HEK293 (cell line): ENCODE measurements at regions not wholly inside any gene's neighbourhood (a gene's known extent, or its start where the extent isn't known, plus 50 kb on each side); places are given as distances from the start of the nearest gene placed in this dataset.

ENCODE experiments used
- CTCF ChIA-PET: fragments of 350-600 bp; formaldehyde crosslinking; extraction: SDS; loops from one replicate; lab custom pipeline; 2021; ENCODE audit warnings: antibody characterized with exemption; lab: Yijun Ruan, JAX
- POLR2A ChIA-PET: fragments of 300-600 bp; formaldehyde crosslinking; extraction: SDS; loops from one replicate; lab custom pipeline; 2020; ENCODE audit warnings: antibody characterized with exemption, inconsistent platforms; lab: Yijun Ruan, JAX
- H3K27ac ChIP-seq: fragments of 200-500 bp; sonication (Bioruptor generic); 2 replicates; pipeline ENCODE4 v1.5.1; 2014; ENCODE audit warnings: low read depth, low read length, control low read depth, inconsistent platforms; ENCODE audit errors: extremely low read depth
- H3K36me3 ChIP-seq, 2 experiments: fragments of 200-500 bp in 1 of 2; sonication (Bioruptor generic) in 1 of 2; 1 replicate in 1 of 2; 2 replicates in 1 of 2; pipeline ENCODE4 v1.5.1; 2014 to 2017; ENCODE audit warnings: inconsistent platforms in 2 of 2, low read length in 2 of 2; ENCODE audit not compliant: control insufficient read depth in 2 of 2, insufficient read depth in 1 of 2
- H3K4me1 ChIP-seq: fragments of 200-500 bp; sonication (Bioruptor generic); 2 replicates; pipeline ENCODE4 v1.5.1; 2014; ENCODE audit warnings: mild to moderate bottlenecking, low read length, inconsistent platforms; ENCODE audit not compliant: control insufficient read depth, insufficient read depth
- H3K4me3 ChIP-seq: 2 replicates; pipeline ENCODE4 v1.5.1; 2011; ENCODE audit warnings: low read depth, mild to moderate bottlenecking, control low read depth, low read length, moderate library complexity
- H3K9me3 ChIP-seq: fragments of 200-500 bp; sonication (Bioruptor generic); 2 replicates; pipeline ENCODE4 v1.5.1; 2014; ENCODE audit warnings: low read depth, low read length, inconsistent platforms; ENCODE audit not compliant: control insufficient read depth, insufficient read depth
- BCL11B ChIP-seq: fragments of 450-650 bp; formaldehyde crosslinking; IDR thresholded peaks from 2 replicates; pipeline ENCODE4 v1.5.1; 2016; ENCODE audit warnings: low read depth, missing biosample characterization, missing genetic modification characterization
- GLIS1 ChIP-seq: fragments of 450-650 bp; formaldehyde crosslinking; IDR thresholded peaks from 2 replicates; pipeline ENCODE4 v1.5.1; 2016; ENCODE audit warnings: missing biosample characterization, missing genetic modification characterization
- HOXD13 ChIP-seq: sonication (generic); formaldehyde crosslinking; IDR thresholded peaks from 2 replicates; pipeline ENCODE4 v1.8.0; 2022; ENCODE audit warnings: missing genetic modification reagents, borderline replicate concordance
- KLF7 ChIP-seq: fragments of 450-650 bp; formaldehyde crosslinking; IDR thresholded peaks from 2 replicates; pipeline ENCODE4 v1.5.1; 2016; ENCODE audit warnings: missing biosample characterization, missing genetic modification characterization, borderline replicate concordance
- PRDM10 ChIP-seq: fragments of 450-650 bp; formaldehyde crosslinking; IDR thresholded peaks from 2 replicates; pipeline ENCODE4 v1.5.1; 2016; ENCODE audit warnings: missing biosample characterization, missing genetic modification characterization
- ZBTB48 ChIP-seq: fragments of 450-650 bp; formaldehyde crosslinking; IDR thresholded peaks from 2 replicates; pipeline ENCODE4 v1.5.1; 2016; ENCODE audit warnings: missing biosample characterization, missing genetic modification characterization
- ZNF121 ChIP-seq: fragments of 450-650 bp; formaldehyde crosslinking; IDR thresholded peaks from 2 replicates; pipeline ENCODE4 v1.5.1; 2016; ENCODE audit warnings: missing biosample characterization, missing genetic modification characterization
- ZNF184 ChIP-seq: fragments of 450-650 bp; IDR thresholded peaks from 2 replicates; pipeline ENCODE4 v1.5.1; 2018; ENCODE audit warnings: missing biosample characterization, mild to moderate bottlenecking, missing genetic modification characterization
- ZNF2 ChIP-seq: fragments of 450-650 bp; formaldehyde crosslinking; IDR thresholded peaks from 2 replicates; pipeline ENCODE4 v1.5.1; 2016; ENCODE audit warnings: missing biosample characterization, missing genetic modification characterization
- ZNF221 ChIP-seq: fragments of 450-650 bp; formaldehyde crosslinking; IDR thresholded peaks from 2 replicates; pipeline ENCODE4 v1.5.1; 2017; ENCODE audit warnings: missing biosample characterization, missing genetic modification characterization, borderline replicate concordance
- ZNF24 ChIP-seq: fragments of 450-650 bp; formaldehyde crosslinking; IDR thresholded peaks from 2 replicates; pipeline ENCODE4 v1.5.1; 2016; ENCODE audit warnings: missing biosample characterization, missing genetic modification characterization
- ZNF248 ChIP-seq: fragments of 450-650 bp; formaldehyde crosslinking; IDR thresholded peaks from 2 replicates; pipeline ENCODE4 v1.5.1; 2017; ENCODE audit warnings: missing biosample characterization, missing genetic modification characterization
- ZNF324 ChIP-seq: fragments of 450-650 bp; formaldehyde crosslinking; IDR thresholded peaks from 2 replicates; pipeline ENCODE4 v1.5.1; 2016; ENCODE audit warnings: missing biosample characterization, missing genetic modification characterization
- ZNF354C ChIP-seq: fragments of 450-650 bp; formaldehyde crosslinking; IDR thresholded peaks from 2 replicates; pipeline ENCODE4 v1.5.1; 2016; ENCODE audit warnings: missing biosample characterization, missing genetic modification characterization, low read depth, borderline replicate concordance
- ZNF391 ChIP-seq: fragments of 450-650 bp; formaldehyde crosslinking; IDR thresholded peaks from 2 replicates; pipeline ENCODE4 v1.5.1; 2016; ENCODE audit warnings: low read depth, missing biosample characterization, missing genetic modification characterization, borderline replicate concordance
- ZNF394 ChIP-seq: fragments of 450-650 bp; formaldehyde crosslinking; IDR thresholded peaks from 2 replicates; pipeline ENCODE4 v1.5.1; 2016; ENCODE audit warnings: missing biosample characterization, missing genetic modification characterization, mild to moderate bottlenecking, moderate library complexity, borderline replicate concordance
- ZNF548 ChIP-seq: fragments of 450-650 bp; formaldehyde crosslinking; IDR thresholded peaks from 2 replicates; pipeline ENCODE4 v1.5.1; 2016; ENCODE audit warnings: missing biosample characterization, missing genetic modification characterization
- ZNF549 ChIP-seq: fragments of 450-650 bp; IDR thresholded peaks from 2 replicates; pipeline ENCODE4 v1.5.1; 2018; ENCODE audit warnings: missing biosample characterization, missing genetic modification characterization, mild to moderate bottlenecking, inconsistent platforms, moderate library complexity
- ZNF555 ChIP-seq: fragments of 450-650 bp; formaldehyde crosslinking; conservative IDR thresholded peaks from 2 replicates; pipeline ENCODE4 v1.5.1; 2017; ENCODE audit warnings: missing biosample characterization, mild to moderate bottlenecking, missing genetic modification characterization, inconsistent platforms
- ZNF624 ChIP-seq: fragments of 450-650 bp; formaldehyde crosslinking; IDR thresholded peaks from 2 replicates; pipeline ENCODE4 v1.5.1; 2017; ENCODE audit warnings: missing biosample characterization, missing genetic modification characterization
- ZNF660 ChIP-seq: fragments of 450-650 bp; IDR thresholded peaks from 2 replicates; pipeline ENCODE4 v1.5.1; 2018; ENCODE audit warnings: missing biosample characterization, mild to moderate bottlenecking, missing genetic modification characterization
- ZNF701 ChIP-seq: fragments of 450-650 bp; formaldehyde crosslinking; IDR thresholded peaks from 2 replicates; pipeline ENCODE4 v1.5.1; 2016; ENCODE audit warnings: missing biosample characterization, missing genetic modification characterization
- ZNF76 ChIP-seq: fragments of 450-650 bp; formaldehyde crosslinking; IDR thresholded peaks from 2 replicates; pipeline ENCODE4; 2016; ENCODE audit warnings: low read depth, missing biosample characterization, missing genetic modification characterization, borderline replicate concordance
- ZNF776 ChIP-seq: fragments of 450-650 bp; formaldehyde crosslinking; IDR thresholded peaks from 2 replicates; pipeline ENCODE4 v1.5.0; 2017; ENCODE audit warnings: missing biosample characterization, missing genetic modification characterization, borderline replicate concordance
- ZNF785 ChIP-seq: fragments of 450-650 bp; formaldehyde crosslinking; IDR thresholded peaks from 2 replicates; pipeline ENCODE4 v1.5.1; 2016; ENCODE audit warnings: missing biosample characterization, missing genetic modification characterization
- ZNF837 ChIP-seq: fragments of 450-650 bp; formaldehyde crosslinking; IDR thresholded peaks from 2 replicates; pipeline ENCODE4 v1.5.1; 2016; ENCODE audit warnings: missing biosample characterization, missing genetic modification characterization
- ZNF843 ChIP-seq: fragments of 450-650 bp; formaldehyde crosslinking; IDR thresholded peaks from 2 replicates; pipeline ENCODE4 v1.5.1; 2016; ENCODE audit warnings: missing biosample characterization, missing genetic modification characterization
- TF ChIP-seq, protein P1 (sequence below): fragments of 450-650 bp; formaldehyde crosslinking; IDR thresholded peaks from 2 replicates; pipeline ENCODE4 v1.5.1; 2017; ENCODE audit warnings: missing biosample characterization, missing genetic modification characterization

DNA sequence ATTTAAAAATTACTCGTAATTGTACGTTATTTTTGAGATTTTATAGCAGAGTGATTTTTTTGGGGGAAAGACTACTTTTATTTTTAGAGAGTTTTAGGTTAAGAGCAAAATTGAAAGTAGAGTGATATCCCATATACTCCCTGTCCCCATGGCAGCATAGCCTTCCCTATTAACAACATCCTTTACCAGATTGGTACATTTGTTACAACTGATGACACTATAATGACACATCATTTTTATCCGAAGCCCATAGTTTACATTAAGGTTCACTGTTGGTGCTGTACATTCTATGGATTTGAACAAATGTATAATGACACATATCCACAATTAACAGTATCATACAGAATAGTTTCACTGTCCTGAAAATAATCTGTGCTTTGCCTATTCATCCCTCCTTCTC, 1126.4 kb upstream of the CITED2 start:
- Histone ChIP-seq H3K36me3 (no peaks in the 10 kb centered on the region), H3K27ac (no peak overlapping the region), H3K4me1 (no peaks in the 10 kb centered on the region), H3K9me3 (no peaks in the 10 kb centered on the region), H3K4me3 (no peak overlapping the region)
- ChIA-PET POLR2A (no interaction called here), CTCF (no interaction called here)
- TF ChIP-seq ZNF776 (tag by site-specific recombination), result no peak
- TF ChIP-seq ZNF354C, result no peak
- TF ChIP-seq ZNF660 (tag by site-specific recombination), result no peak
- TF ChIP-seq ZBTB48 (tag by site-specific recombination), result no peak
- TF ChIP-seq BCL11B (tag by site-specific recombination), result no peak
- no peak for TF ChIP-seq ZNF624
- TF ChIP-seq ZNF837 (tag by site-specific recombination), result no peak
- no peak for TF ChIP-seq ZNF548 (tag by site-specific recombination)
- no peak for TF ChIP-seq ZNF394 (tag by site-specific recombination)
- TF ChIP-seq ZNF221 (tag by site-specific recombination), result no peak

DNA sequence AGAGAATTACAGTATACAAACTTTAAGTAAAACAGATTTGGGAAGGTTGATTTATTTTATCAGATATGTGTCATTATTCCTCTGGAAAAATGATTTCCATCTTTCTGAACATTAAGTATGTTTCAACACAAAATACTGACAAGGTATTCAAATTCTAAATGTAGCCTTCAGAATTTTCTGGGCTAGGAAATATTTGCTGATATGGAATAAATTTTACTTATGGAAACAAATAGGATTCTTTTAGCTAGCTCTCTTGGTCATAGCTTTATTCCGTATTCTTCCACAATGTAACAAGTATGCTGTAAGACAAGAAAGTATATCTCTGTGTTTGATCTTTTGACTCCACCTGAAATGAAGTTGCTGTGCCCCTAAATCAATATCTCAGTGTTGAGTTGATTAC, 1125.2 kb upstream of the CITED2 start:
- no peak overlapping the region for H3K27ac ChIP-seq
- no peak overlapping the region for H3K4me3 ChIP-seq
- CTCF ChIA-PET, result no interaction called here
- TF ChIP-seq ZNF24 (tag by site-specific recombination) (no peak), ZNF121 (tag by site-specific recombination) (no peak), ZNF555 (tag by site-specific recombination) (no peak), ZNF549 (tag by site-specific recombination) (no peak), ZNF391 (tag by site-specific recombination) (no peak)
- TF ChIP-seq, all 188 proteins: peak for 0
- Histone ChIP-seq H3K4me1 (no peaks in the 10 kb centered on the region), H3K36me3 (no peaks in the 10 kb centered on the region), H3K9me3 (no peaks in the 10 kb centered on the region)
- POLR2A ChIA-PET, result no interaction called here

- Histone ChIP-seq H3K4me1 (no peaks in the 10 kb centered on the region), H3K27ac (no peak overlapping the region), H3K36me3 (no peaks in the 10 kb centered on the region), H3K9me3 (no peaks in the 10 kb centered on the region), H3K4me3 (no peak overlapping the region)
- POLR2A ChIA-PET, result no interaction called here
- no peak for TF ChIP-seq ZNF248
- no peak for TF ChIP-seq ZNF785 (tag by site-specific recombination)
- TF ChIP-seq ZNF184 (tag by site-specific recombination), result no peak
- no peak for TF ChIP-seq ZNF76 (tag by site-specific recombination)
- no peak for TF ChIP-seq ZNF324 (tag by site-specific recombination)
- TF ChIP-seq ZNF2 (tag by site-specific recombination), result no peak
- no peak for TF ChIP-seq GLIS1 (tag by site-specific recombination)
- TF ChIP-seq PRDM10, result no peak
- no peak for TF ChIP-seq ZNF701 (tag by site-specific recombination)
- TF ChIP-seq HOXD13 (CRISPR knock-in tag), result no peak
- TF ChIP-seq ZNF555 (tag by site-specific recombination), result no peak
- TF ChIP-seq KLF7 (tag by site-specific recombination), result no peak
- no peak for TF ChIP-seq ZNF843
- TF ChIP-seq, protein P1, sequence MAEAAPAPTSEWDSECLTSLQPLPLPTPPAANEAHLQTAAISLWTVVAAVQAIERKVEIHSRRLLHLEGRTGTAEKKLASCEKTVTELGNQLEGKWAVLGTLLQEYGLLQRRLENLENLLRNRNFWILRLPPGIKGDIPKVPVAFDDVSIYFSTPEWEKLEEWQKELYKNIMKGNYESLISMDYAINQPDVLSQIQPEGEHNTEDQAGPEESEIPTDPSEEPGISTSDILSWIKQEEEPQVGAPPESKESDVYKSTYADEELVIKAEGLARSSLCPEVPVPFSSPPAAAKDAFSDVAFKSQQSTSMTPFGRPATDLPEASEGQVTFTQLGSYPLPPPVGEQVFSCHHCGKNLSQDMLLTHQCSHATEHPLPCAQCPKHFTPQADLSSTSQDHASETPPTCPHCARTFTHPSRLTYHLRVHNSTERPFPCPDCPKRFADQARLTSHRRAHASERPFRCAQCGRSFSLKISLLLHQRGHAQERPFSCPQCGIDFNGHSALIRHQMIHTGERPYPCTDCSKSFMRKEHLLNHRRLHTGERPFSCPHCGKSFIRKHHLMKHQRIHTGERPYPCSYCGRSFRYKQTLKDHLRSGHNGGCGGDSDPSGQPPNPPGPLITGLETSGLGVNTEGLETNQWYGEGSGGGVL, result no peak
- CTCF ChIA-PET, result interaction anchor here (0.6 kb wide), 1 partner anchor 53 kb away, joined by 3 read pairs; no protein-coding TSS in a partner anchor
These were observed 1120.1 kb upstream of the CITED2 start for GRCh38 chr6:140494321-140495108.
